IgD-negative memory B cell (primary cell): ENCODE measurements at regions not wholly inside any gene's neighbourhood (a gene's known extent, or its start where the extent isn't known, plus 50 kb on each side); places are given as distances from the start of the nearest gene placed in this dataset.
"Not testable (repeated sequence)": the region's sequence is repeated elsewhere in the genome, so short reads cannot be mapped to it uniquely, and the experiment has no call there.

Source experiments
- H3K27ac Mint-ChIP-seq, 3 donors: one replicate each; pipeline ENCODE4 v1.8.0; 2020 to 2022; ENCODE audit warnings: mild to moderate bottlenecking in 3 of 3, mixed read lengths in 3 of 3, moderate library complexity in 1 of 3
- H3K27me3 Mint-ChIP-seq: one replicate; pipeline ENCODE4 v1.8.0; 2021; ENCODE audit warnings: mixed read lengths
- H3K36me3 Mint-ChIP-seq: one replicate; pipeline ENCODE4 v1.8.0; 2020; ENCODE audit warnings: mild to moderate bottlenecking, mixed read lengths
- H3K4me1 Mint-ChIP-seq, 3 donors: one replicate each; pipeline ENCODE4 v1.8.0; 2020 to 2022; ENCODE audit warnings: mixed read lengths in 3 of 3, mild to moderate bottlenecking in 1 of 3
- H3K4me3 Mint-ChIP-seq, 4 donors: one replicate each; pipeline ENCODE4 v1.8.0; 2020 to 2022; ENCODE audit warnings: mild to moderate bottlenecking in 4 of 4, mixed read lengths in 4 of 4, moderate library complexity in 3 of 4
- H3K9me3 Mint-ChIP-seq, 3 donors: one replicate each; pipeline ENCODE4 v1.8.0; 2020 to 2021; ENCODE audit warnings: mixed read lengths in 3 of 3, mild to moderate bottlenecking in 1 of 3

DNA sequence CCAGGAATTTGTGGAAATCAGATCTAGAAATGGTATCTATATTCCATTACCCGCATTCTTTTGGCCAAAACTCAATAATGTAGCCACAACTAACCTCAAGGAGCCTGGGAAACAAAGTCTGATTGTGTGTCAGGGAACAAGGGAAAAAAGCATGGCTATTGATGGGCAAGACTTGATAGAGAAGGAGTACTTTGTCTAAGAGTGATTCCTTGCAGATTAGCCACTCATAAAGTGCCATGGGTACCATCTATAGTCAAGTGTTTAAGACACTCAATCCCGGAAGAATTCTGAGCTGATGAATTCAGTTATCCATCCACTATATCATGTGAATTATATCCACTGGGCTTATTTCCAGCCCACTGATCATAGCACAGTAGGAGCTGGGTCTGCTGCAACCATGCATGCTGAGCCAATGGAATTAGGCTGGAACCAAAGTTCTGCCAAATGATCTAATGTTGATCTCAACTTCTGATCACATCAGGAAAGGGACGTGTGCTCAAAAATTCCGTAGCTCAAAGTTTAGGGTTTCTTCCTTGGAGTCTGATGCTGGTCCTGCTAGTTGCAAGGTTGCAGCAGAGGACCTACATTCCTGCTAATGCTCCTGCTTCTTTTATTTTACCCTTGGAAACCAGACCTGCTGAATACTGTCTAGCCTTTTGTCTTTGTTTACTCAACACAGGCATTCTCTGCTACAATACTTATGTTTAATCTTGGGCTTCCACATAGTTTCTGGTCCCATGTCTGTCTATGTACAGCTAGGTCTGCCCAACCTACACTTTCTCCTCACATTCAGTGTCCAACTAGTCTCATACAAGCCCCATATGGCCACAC is 629.7 kb downstream of the IRS1 start:
- Mint-ChIP-seq H3K27me3 (no peaks in the 10 kb centered on the region), H3K4me3 (no peak overlapping the region), H3K4me1 (no peaks in the 10 kb centered on the region), H3K27ac (no peak overlapping the region), H3K36me3 (no peaks in the 10 kb centered on the region), H3K9me3 (peaks cover 0 to 6% (median 0%) of the 10 kb centered on the region in 3 donors)

DNA sequence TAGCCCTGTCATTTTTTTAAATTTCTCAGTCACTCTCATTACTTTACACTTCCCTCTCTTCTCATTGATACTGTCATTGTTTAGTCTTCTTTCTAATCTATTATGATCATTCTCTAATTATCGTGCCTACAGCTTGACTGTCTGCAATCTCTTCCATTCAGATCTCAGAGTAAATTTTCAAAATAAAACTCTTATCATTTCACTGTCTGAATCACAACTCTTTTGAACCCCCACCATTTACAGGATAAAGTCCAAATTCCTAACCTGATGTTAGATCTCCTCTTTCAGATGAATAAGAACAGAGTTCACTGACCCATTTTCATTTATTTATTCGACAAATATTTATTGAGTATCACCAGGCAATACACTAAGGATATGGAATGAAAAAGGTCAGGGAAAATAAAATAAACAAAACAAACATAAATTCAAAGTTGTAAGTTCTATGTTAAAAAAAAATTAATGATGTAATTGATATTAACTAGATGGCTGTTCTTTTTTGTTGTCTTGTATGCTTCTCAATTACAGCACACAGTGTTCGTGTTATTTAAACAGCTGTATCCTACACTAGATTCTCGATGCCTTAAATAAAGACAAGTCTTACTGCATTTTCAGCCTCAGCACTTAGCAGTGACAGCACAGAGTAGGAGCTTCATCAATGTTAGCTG is 631.0 kb downstream of the IRS1 start:
- no peak overlapping the region for H3K27ac Mint-ChIP-seq
- H3K36me3 Mint-ChIP-seq: no peaks in the 10 kb centered on the region
- peaks cover 0 to 4% (median 2%) of the 10 kb centered on the region in 3 donors for H3K9me3 Mint-ChIP-seq
- H3K27me3 Mint-ChIP-seq: no peaks in the 10 kb centered on the region
- no peaks in the 10 kb centered on the region for H3K4me1 Mint-ChIP-seq
- no peak overlapping the region for H3K4me3 Mint-ChIP-seq

DNA sequence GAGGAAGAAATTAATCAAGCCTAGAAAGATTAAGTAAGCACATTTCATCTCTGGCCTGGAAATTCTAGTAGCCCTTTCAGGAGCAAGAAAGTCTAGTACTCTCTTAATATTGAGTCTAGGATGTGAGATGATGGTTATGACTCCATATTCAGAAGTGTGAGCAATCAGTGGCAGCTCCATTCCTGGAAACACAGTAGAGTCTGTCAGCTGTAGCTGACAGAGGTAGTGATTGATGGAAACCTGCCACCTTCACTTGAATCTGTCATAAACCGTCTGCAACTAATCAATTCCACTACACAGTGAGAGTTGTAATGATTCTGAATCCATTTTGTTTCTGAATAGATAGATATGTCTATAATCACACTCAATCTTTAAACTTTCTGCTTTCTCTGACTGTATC is 635.1 kb downstream of the IRS1 start:
- Mint-ChIP-seq H3K27me3 (no peaks in the 10 kb centered on the region), H3K9me3 (peaks cover 0 to 2% (median 0%) of the 10 kb centered on the region in 3 donors), H3K4me3 (no peak overlapping the region), H3K4me1 (no peaks in the 10 kb centered on the region), H3K27ac (no peak overlapping the region), H3K36me3 (no peaks in the 10 kb centered on the region)

DNA sequence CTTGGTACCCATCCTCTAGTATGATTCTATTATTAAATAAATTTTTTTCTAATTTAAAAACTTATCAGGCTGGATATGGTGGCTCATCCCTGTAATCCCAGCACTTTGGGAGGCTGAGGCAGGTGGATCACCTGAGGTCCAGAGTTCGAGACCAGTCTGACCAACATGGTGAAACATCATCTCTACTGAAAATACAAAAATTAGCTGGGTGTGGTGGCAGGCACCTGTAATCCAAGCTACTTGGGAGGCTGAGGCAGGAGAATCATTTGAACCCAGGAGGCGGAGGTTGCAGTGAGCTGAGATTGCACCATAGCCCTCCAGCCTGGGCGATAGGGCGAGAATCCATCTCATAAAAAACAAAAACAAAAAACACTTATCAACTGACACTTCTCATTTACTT is 639.0 kb downstream of the IRS1 start:
- not testable (repeated sequence) for H3K4me3 Mint-ChIP-seq, H3K27ac Mint-ChIP-seq, H3K9me3 Mint-ChIP-seq

DNA sequence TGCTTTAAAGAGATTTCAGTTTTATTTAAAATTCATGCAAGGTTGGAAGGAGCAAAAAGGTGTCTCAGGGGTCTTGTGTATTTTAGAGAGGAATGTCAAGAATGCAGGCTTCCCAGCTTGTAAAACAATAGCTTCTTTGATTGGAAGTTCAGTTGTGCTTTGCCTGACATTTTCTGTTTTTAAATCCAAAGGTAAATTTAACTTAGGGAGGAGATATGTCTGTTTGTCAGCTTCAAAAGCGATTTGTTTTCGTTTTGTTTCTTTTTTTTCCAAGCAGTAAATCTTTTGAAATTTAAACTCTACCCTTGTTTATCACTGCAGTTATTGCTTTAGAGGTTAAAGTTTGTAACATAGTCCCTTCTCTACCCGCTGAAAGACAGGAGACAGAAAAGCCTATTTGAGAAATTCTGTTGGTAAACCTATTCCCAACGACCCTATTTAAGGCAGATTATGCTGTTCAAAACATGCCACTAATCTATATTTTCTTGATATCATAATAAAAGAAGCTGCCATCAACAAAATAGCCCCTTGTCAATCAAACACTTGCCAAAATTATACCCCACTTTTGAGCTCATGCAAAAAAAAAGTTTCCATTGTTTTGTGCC is 639.6 kb downstream of the IRS1 start:
- no peaks in the 10 kb centered on the region for H3K4me1 Mint-ChIP-seq
- H3K36me3 Mint-ChIP-seq: no peaks in the 10 kb centered on the region
- H3K27me3 Mint-ChIP-seq: peaks cover 6% of the 10 kb centered on the region
- peaks cover 0 to 2% (median 0%) of the 10 kb centered on the region in 3 donors for H3K9me3 Mint-ChIP-seq
- no peak overlapping the region for H3K27ac Mint-ChIP-seq
- H3K4me3 Mint-ChIP-seq: no peak overlapping the region

More for the DNA sequence above, 639.0 kb downstream of the IRS1 start:
- not testable (repeated sequence) for H3K27me3 Mint-ChIP-seq, H3K4me1 Mint-ChIP-seq, H3K36me3 Mint-ChIP-seq

DNA sequence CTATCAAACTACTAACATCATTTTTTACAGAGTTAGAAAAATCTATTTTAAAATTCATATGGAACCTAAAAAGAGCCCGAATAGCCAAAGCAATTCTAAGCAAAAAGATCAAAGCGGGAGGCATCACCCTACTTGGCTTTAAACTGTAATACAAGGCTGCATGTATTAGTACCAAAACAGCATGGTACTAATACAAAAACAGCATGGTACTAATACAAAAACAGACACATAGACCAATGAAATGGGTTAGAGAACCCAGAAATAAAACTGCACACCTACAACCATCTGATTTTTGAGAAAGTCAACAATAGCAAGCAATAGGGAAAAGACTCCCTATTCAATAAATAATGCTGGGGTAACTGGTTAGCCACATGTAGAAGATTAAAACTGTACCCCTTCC is 640.7 kb downstream of the IRS1 start:
- H3K4me1 Mint-ChIP-seq: no peaks in the 10 kb centered on the region
- peaks cover 6% of the 10 kb centered on the region for H3K27me3 Mint-ChIP-seq
- H3K36me3 Mint-ChIP-seq: no peaks in the 10 kb centered on the region
- H3K27ac Mint-ChIP-seq: no peak overlapping the region
- no peaks in the 10 kb centered on the region for H3K9me3 Mint-ChIP-seq
- H3K4me3 Mint-ChIP-seq: no peak overlapping the region

DNA sequence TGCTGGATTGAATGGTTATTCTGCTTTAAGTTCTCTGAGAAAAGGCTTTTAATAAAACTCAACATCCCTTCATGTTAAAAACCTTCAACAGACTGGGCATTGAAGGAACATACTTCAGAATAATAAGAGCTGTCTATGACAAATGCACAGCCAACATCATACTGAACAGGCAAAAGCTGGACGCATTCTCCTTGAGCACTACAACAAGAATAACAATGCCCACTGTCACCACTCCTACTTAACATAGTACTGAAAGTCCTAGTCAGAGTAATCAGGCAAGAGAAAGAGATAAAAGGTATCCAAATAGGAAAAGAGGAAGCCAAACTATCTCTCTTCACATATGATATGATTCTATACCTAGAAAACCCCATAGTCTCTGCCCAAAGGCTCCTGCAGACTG is 641.4 kb downstream of the IRS1 start:
- Mint-ChIP-seq H3K36me3 (no peaks in the 10 kb centered on the region), H3K27me3 (peaks cover 6% of the 10 kb centered on the region), H3K9me3 (no peaks in the 10 kb centered on the region), H3K4me1 (no peaks in the 10 kb centered on the region), H3K27ac (no peak overlapping the region), H3K4me3 (no peak overlapping the region)

DNA sequence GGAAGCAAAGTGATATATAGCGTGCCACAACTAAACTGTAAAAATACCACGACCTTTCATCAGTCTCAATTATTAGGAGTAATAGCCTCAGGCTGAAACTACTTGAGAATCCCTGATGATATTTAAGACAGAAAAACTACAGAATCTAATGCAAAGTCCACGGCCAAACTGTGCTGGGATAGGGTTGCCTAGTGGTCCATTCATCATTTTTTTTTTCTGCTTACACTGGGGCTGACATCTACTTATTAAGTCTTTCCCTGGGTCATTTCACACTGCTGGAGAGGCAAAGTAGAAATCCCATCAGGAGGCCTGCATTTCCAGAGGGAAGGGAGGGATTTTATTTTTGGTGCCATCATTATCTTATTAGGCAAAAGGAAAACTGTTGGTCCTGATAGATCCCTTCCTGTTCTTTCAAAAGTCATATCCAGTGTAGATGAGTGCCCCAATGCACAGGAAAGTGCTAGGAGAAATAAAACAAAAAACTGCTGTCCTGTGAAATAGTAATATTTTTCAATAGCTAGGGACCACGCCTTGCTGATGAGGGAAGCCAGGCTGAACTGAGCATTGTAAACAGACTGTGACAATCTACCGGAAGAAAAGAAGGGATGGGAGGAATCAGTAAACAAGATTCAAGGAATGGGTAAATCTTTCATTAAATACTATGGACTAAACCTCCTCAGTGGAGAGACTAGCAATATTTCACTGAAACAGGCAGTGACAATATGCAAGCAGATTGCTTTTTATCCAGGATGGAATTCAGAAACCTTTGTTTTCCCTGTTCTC is 644.3 kb downstream of the IRS1 start:
- Mint-ChIP-seq H3K27ac (no peak overlapping the region), H3K4me3 (no peak overlapping the region), H3K9me3 (no peaks in the 10 kb centered on the region), H3K36me3 (no peaks in the 10 kb centered on the region), H3K27me3 (peaks cover 6% of the 10 kb centered on the region), H3K4me1 (no peaks in the 10 kb centered on the region)

DNA sequence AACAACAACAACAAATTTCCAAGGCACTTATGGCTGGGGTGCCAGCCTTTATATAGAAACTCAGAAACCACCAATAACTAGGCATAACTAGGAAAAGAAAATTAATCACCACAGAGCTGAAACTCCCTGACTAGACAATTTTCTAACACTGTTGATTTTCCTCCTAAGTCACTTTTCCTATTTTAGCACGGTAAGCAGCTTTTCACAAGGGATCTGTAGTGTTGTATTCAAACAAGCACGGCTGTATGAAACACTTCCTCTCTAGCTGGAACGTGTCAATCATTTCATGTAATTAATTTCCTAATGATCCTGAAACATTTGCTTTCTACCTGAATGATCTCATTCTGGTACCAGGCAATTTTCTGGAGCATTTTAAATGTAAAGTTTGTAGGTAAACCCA is 645.0 kb downstream of the IRS1 start:
- H3K27ac Mint-ChIP-seq: no peak overlapping the region

DNA sequence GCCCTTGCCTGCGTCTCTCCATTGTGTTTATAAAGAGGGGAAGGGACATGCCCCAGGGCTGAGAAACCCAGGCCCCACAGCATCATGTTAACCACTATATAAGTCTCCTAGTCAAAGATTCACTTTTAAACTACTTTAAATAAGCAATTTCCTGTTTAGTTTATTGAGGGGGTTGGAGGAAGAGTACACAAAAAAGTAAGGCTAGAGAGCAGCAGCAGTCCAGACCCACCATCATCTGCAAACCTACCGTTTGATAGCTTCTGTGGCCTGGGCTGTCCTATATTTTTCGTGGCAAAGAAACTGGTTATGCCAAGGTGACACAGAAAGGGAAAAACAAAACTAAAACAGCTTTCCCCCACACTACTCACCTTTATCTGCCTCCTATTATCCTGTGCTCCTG is 646.1 kb downstream of the IRS1 start:
- no peak overlapping the region for H3K27ac Mint-ChIP-seq
- H3K9me3 Mint-ChIP-seq: no peaks in the 10 kb centered on the region
- no peaks in the 10 kb centered on the region for H3K36me3 Mint-ChIP-seq
- no peak overlapping the region for H3K4me3 Mint-ChIP-seq
- peaks cover 6% of the 10 kb centered on the region for H3K27me3 Mint-ChIP-seq
- no peaks in the 10 kb centered on the region for H3K4me1 Mint-ChIP-seq

More for the DNA sequence above, 645.0 kb downstream of the IRS1 start:
- H3K4me1 Mint-ChIP-seq: no peaks in the 10 kb centered on the region
- no peaks in the 10 kb centered on the region for H3K9me3 Mint-ChIP-seq
- H3K36me3 Mint-ChIP-seq: no peaks in the 10 kb centered on the region
- peaks cover 6% of the 10 kb centered on the region for H3K27me3 Mint-ChIP-seq
- H3K4me3 Mint-ChIP-seq: no peak overlapping the region

DNA sequence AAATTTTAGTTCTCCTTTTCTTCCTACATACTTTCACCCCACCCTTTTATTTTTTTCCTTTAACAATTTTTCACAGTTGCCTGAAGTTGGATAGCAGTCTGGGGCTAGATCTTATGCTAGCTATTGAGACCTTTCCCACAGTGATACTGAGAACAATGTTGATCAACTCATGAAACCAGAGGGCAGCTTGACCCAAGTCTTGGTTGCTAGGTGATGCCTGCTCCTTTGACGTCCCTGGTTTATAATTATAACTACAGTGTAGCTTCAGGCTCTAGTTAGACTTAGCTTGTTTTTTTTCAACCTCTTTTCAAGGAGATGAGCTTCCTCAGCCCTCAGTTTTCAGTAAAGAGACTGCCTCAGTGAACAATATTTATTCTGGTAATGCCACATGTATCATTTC is 648.5 kb downstream of the IRS1 start:
- Mint-ChIP-seq H3K4me3 (no peak overlapping the region), H3K27me3 (no peaks in the 10 kb centered on the region), H3K27ac (no peak overlapping the region), H3K4me1 (no peaks in the 10 kb centered on the region), H3K36me3 (no peaks in the 10 kb centered on the region), H3K9me3 (peaks cover 0 to 2% (median 0%) of the 10 kb centered on the region in 3 donors)

DNA sequence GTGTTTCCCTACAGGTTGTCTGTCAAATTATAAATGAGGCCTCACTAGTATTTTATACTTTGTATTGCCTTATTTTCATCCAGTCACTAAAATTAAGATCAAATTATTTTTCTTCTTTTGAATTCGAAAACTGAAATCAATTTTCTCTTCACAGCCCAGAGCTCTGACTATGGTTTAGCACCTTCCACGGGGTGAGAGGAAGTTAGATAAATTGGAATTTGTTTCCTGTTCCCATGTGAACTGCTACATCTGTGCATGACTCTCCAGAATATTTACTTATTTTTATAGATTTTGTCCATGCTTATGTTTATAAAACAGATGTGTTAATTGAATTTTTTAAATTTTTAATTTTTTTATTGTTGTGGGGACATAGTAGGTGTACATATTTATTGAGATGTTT is 656.5 kb downstream of the IRS1 start:
- no peak overlapping the region for H3K27ac Mint-ChIP-seq
- H3K27me3 Mint-ChIP-seq: no peaks in the 10 kb centered on the region
- peaks cover 0 to 6% (median 0%) of the 10 kb centered on the region in 3 donors for H3K4me1 Mint-ChIP-seq
- H3K9me3 Mint-ChIP-seq: peaks cover 0 to 2% (median 0%) of the 10 kb centered on the region in 3 donors
- H3K36me3 Mint-ChIP-seq: no peaks in the 10 kb centered on the region
- H3K4me3 Mint-ChIP-seq: no peak overlapping the region

DNA sequence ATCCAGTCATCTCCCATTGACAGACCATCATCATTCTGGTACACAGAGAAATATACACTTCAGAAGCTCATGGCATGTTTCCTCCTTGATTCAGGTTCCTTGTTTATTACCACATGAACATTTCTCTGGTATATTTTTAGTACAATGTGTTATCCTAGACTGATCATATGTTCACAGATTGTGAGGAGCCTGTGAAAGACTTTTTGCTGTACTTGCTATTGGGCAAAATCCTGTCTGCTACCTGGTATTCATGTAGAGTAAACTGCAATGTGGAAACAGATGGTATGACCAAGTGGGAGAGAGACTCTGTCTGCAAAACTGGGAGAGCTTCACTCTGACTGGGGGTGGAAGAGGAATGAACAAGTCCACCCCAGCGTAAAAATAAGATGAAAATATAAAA is 657.2 kb downstream of the IRS1 start:
- H3K27ac Mint-ChIP-seq: no peak overlapping the region
- no peaks in the 10 kb centered on the region for H3K27me3 Mint-ChIP-seq
- H3K4me3 Mint-ChIP-seq: no peak overlapping the region
- no peaks in the 10 kb centered on the region for H3K9me3 Mint-ChIP-seq
- H3K4me1 Mint-ChIP-seq: peaks cover 2 to 7% (median 2%) of the 10 kb centered on the region in 3 donors
- no peaks in the 10 kb centered on the region for H3K36me3 Mint-ChIP-seq

DNA sequence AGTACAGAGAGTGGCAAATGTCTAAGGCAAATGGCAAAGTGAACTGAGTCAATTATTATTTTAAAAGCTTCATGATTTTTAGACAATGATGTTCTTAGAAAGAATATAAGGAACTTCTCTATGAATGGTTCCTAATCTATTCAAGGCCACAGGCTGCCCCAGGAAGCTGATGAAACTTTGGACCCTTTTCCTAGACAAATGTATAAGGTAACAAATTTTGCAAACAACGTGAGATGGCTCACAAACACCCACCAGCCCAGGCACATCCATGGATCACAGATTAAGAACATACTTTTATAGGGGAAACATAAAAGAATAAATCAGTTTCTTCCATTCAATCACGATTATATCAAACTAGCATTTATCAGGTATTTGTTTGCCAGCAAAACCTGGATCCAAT is 659.0 kb downstream of the IRS1 start:
- no peaks in the 10 kb centered on the region for H3K27me3 Mint-ChIP-seq
- H3K36me3 Mint-ChIP-seq: no peaks in the 10 kb centered on the region
- H3K27ac Mint-ChIP-seq: no peak overlapping the region
- no peaks in the 10 kb centered on the region for H3K9me3 Mint-ChIP-seq
- no peak overlapping the region for H3K4me3 Mint-ChIP-seq
- H3K4me1 Mint-ChIP-seq: peaks cover 12 to 18% (median 14%) of the 10 kb centered on the region in 3 donors

DNA sequence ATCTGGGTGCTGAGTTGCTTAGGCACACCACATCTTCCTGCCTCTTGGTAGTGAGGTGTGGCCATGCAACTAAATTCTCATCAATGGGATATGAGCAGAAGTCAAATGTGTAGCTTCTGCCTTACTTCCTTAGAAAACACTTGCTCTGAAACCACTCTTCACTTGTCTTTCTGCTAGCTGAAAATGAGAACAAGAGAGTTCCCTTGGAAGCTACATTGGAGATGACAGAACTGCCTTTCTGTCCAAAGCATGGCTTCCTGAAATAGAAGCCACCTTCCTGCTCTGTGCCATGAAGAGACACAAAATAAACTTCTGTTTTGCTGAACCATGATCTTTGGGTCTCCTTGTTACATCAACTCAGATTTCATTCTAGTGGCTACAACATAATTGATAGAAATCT is 659.9 kb downstream of the IRS1 start:
- Mint-ChIP-seq H3K27me3 (no peaks in the 10 kb centered on the region), H3K4me3 (no peak overlapping the region), H3K27ac (no peak overlapping the region), H3K4me1 (peaks cover 13 to 18% (median 17%) of the 10 kb centered on the region in 3 donors), H3K9me3 (no peaks in the 10 kb centered on the region), H3K36me3 (no peaks in the 10 kb centered on the region)
